Mesothelial cell of epicardium (in vitro differentiated cells): ENCODE measurements at regions not wholly inside any gene's neighbourhood (a gene's known extent, or its start where the extent isn't known, plus 50 kb on each side); places are given as distances from the start of the nearest gene placed in this dataset.

Experiments used
- DNase-seq, 2 experiments: peaks; one replicate each; pipeline ENCODE4 v3.0.0; 2021; ENCODE audit warnings: low spot score in 2 of 2; ENCODE audit not compliant: unreplicated experiment in 2 of 2
- H3K27ac Mint-ChIP-seq: 2 replicates; pipeline ENCODE4 v1.8.0; 2021; ENCODE audit warnings: mixed read lengths
- H3K27me3 Mint-ChIP-seq: 2 replicates; pipeline ENCODE4 v1.8.0; 2021; ENCODE audit warnings: low read depth, mixed read lengths
- H3K36me3 Mint-ChIP-seq: 2 replicates; pipeline ENCODE4 v1.8.0; 2021; ENCODE audit warnings: mixed read lengths
- H3K4me1 Mint-ChIP-seq: 2 replicates; pipeline ENCODE4 v1.8.0; 2021; ENCODE audit warnings: mixed read lengths
- H3K4me3 Mint-ChIP-seq: 2 replicates; pipeline ENCODE4 v1.8.0; 2021; ENCODE audit warnings: mild to moderate bottlenecking, moderate library complexity, mixed read lengths
- H3K9me3 Mint-ChIP-seq: 2 replicates; pipeline ENCODE4 v1.8.0; 2021; ENCODE audit warnings: mixed read lengths
- TF ChIP-seq, protein P1 (sequence below): fragments of 200-600 bp; sonication (generic); IDR thresholded peaks from one replicate; pipeline ENCODE4 v1.5.0; 2021; ENCODE audit warnings: antibody characterized with exemption; ENCODE audit not compliant: unreplicated experiment

DNA sequence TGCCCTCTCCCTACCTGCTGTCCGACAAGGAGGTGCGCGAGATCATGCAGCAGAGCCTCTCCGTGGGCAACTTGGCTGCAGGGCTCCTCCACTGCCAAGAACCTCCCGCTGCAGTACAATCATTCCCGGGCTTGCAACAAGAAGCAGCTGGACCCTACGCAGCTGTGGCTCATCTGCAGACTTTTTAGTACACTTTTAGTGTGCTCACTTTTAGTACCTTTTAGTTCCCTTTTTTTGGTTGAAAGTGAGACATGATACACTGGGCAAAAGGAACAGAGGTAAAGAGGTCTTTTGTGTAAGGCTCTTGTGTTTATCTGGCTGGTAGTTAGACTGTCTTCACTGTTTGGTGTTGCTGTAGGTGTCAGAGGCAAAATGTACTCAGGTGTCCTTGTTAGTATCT, 58.1 kb upstream of the SPTLC1 start:
- H3K36me3 Mint-ChIP-seq = no peaks in the 10 kb centered on the region
- DNase-seq = no peak
- no peaks in the 10 kb centered on the region for H3K27me3 Mint-ChIP-seq
- H3K4me1 Mint-ChIP-seq = no peaks in the 10 kb centered on the region
- no peak overlapping the region for H3K27ac Mint-ChIP-seq
- peaks cover 20% of the 10 kb centered on the region for H3K9me3 Mint-ChIP-seq
- H3K4me3 Mint-ChIP-seq = no peak overlapping the region
- TF ChIP-seq, protein P1, sequence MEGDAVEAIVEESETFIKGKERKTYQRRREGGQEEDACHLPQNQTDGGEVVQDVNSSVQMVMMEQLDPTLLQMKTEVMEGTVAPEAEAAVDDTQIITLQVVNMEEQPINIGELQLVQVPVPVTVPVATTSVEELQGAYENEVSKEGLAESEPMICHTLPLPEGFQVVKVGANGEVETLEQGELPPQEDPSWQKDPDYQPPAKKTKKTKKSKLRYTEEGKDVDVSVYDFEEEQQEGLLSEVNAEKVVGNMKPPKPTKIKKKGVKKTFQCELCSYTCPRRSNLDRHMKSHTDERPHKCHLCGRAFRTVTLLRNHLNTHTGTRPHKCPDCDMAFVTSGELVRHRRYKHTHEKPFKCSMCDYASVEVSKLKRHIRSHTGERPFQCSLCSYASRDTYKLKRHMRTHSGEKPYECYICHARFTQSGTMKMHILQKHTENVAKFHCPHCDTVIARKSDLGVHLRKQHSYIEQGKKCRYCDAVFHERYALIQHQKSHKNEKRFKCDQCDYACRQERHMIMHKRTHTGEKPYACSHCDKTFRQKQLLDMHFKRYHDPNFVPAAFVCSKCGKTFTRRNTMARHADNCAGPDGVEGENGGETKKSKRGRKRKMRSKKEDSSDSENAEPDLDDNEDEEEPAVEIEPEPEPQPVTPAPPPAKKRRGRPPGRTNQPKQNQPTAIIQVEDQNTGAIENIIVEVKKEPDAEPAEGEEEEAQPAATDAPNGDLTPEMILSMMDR = no peak

GRCh38 chr9:92171822-92172221, 56.6 kb upstream of the SPTLC1 start:
- Mint-ChIP-seq H3K27ac (no peak overlapping the region), H3K27me3 (no peaks in the 10 kb centered on the region), H3K9me3 (peaks cover 20% of the 10 kb centered on the region), H3K36me3 (no peaks in the 10 kb centered on the region), H3K4me1 (no peaks in the 10 kb centered on the region), H3K4me3 (no peak overlapping the region)
- DNase-seq = no peak
- TF ChIP-seq, protein P1 = no peak

DNA sequence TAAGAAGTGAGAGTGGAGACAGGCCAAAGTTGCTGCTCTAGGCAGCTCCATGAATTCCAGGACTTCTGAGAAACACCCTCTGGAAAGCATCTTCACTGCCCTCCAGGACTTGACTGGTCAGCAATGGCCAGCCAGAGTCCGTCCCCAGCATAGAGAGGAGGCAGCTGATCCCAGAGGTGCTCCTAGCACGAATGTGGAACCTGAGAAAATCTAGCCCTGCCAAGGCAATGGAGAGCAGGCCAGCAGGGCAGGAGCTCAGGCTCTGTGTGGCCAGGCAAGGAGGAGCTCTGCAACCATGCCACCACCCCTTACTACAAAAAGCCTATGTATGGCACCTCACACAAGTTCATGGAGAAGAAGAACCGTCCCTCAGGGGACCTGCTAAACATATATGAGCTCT, 56.1 kb upstream of the SPTLC1 start:
- no peaks in the 10 kb centered on the region for H3K27me3 Mint-ChIP-seq
- no peak overlapping the region for H3K27ac Mint-ChIP-seq
- H3K4me1 Mint-ChIP-seq = no peaks in the 10 kb centered on the region
- DNase-seq = no peak
- no peak overlapping the region for H3K4me3 Mint-ChIP-seq
- TF ChIP-seq, protein P1 = no peak
- no peaks in the 10 kb centered on the region for H3K36me3 Mint-ChIP-seq
- H3K9me3 Mint-ChIP-seq = peaks cover 20% of the 10 kb centered on the region

- H3K27me3 Mint-ChIP-seq = no peaks in the 10 kb centered on the region
- DNase-seq = no peak
- no peaks in the 10 kb centered on the region for H3K4me1 Mint-ChIP-seq
- no peak overlapping the region for H3K4me3 Mint-ChIP-seq
- TF ChIP-seq, protein P1 = no peak
- H3K36me3 Mint-ChIP-seq = no peaks in the 10 kb centered on the region
- H3K9me3 Mint-ChIP-seq = peaks cover 20% of the 10 kb centered on the region
- no peak overlapping the region for H3K27ac Mint-ChIP-seq
Observed at GRCh38 chr9:92170848-92171247, 55.6 kb upstream of the SPTLC1 start.

DNA sequence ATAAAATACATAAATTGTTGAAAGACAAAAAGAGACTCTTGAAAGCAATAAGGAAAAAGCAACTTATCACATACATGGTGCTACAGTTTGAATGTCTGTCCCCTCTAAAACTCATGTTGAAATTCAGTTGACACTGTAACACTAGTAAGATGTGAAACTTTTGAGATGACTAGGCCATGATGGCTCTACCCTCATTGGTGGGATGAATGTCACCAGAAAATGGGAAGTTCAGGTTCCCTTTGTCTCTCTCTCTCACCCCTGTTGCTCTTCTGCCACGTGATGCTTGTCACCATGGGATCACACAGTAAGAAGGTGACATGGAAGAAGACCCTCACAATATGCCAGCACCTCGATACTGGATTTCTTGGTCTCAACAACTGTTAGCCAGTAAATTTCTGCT, 50.3 kb upstream of the SPTLC1 start:
- H3K4me3 Mint-ChIP-seq = no peak overlapping the region
- TF ChIP-seq, protein P1 = no peak
- peaks cover 24% of the 10 kb centered on the region for H3K9me3 Mint-ChIP-seq

More for the DNA sequence above, 50.3 kb upstream of the SPTLC1 start:
- Mint-ChIP-seq H3K27ac (no peak overlapping the region), H3K36me3 (peaks cover 5% of the 10 kb centered on the region), H3K4me1 (no peaks in the 10 kb centered on the region), H3K27me3 (no peaks in the 10 kb centered on the region)
- DNase-seq = no peak
